ENCODE measurements at regions not wholly inside any gene's neighbourhood (a gene's known extent, or its start where the extent isn't known, plus 50 kb on each side); places are given as distances from the start of the nearest gene placed in this dataset.

- TF ChIP-seq NPAS2 (CRISPR knock-in tag; IDR thresholded peaks at IDR 0.05; ENCODE audit: borderline replicate concordance): no peak
- TF ChIP-seq POLR2A (IDR thresholded peaks at IDR 0.05; ENCODE audit: low read length): no peak
- no peak for TF ChIP-seq GATA3 (IDR thresholded peaks at IDR 0.05; ENCODE audit: borderline replicate concordance)
- no peak for TF ChIP-seq TFCP2L1 (CRISPR knock-in tag; IDR thresholded peaks at IDR 0.05)
- no peak for TF ChIP-seq BCL3 (IDR thresholded peaks at IDR 0.05)
Measured at GRCh38 chrX:95059909-95060308, 1385.9 kb downstream of the FAM133A start (continued).

- FAIRE-seq: no peak
- Histone ChIP-seq H3K27ac (no peak overlapping the region), H3K9me3 (no peaks in the 10 kb centered on the region), H3K4me3 (no peak overlapping the region), H3K4me2 (no peak overlapping the region), H3K4me1 (no peaks in the 10 kb centered on the region)
- POLR2A ChIA-PET: no interaction called here
- no peak for DNase-seq (ENCODE audit: low read depth in 1 of 2, low spot score in 1 of 2)
- CTCF ChIA-PET: no interaction called here
- no peak for ATAC-seq
- TF ChIP-seq ZNF302 (CRISPR knock-in tag; IDR thresholded peaks at IDR 0.05) (no peak), FOSB (CRISPR knock-in tag; IDR thresholded peaks at IDR 0.05) (no peak), HEYL (CRISPR knock-in tag; IDR thresholded peaks at IDR 0.05) (no peak), MYC (IDR thresholded peaks at IDR 0.05; ENCODE audit: borderline replicate concordance, low read length) (no peak), USF2 (IDR thresholded peaks at IDR 0.05) (no peak), REST (IDR thresholded peaks at IDR 0.05) (no peak), EP300 (IDR thresholded peaks at IDR 0.05) (no peak), EHF (CRISPR knock-in tag; IDR thresholded peaks at IDR 0.05) (no peak), HOXB5 (CRISPR knock-in tag; IDR thresholded peaks at IDR 0.05) (no peak), PBX3 (IDR thresholded peaks at IDR 0.05) (no peak), TFCP2L1 (CRISPR knock-in tag; IDR thresholded peaks at IDR 0.05) (no peak), CTCF (IDR thresholded peaks at IDR 0.05) (no peak), HOXA7 (CRISPR knock-in tag; IDR thresholded peaks at IDR 0.05) (no peak), GATA3 (IDR thresholded peaks at IDR 0.05; ENCODE audit: borderline replicate concordance) (no peak)
Measured at GRCh38 chrX:95063554-95063953, 1389.5 kb downstream of the FAM133A start.

- ChIA-PET POLR2A (no interaction called here), CTCF (no interaction called here)
Measured at GRCh38 chrX:95065151-95065550, 1391.1 kb downstream of the FAM133A start.

More at GRCh38 chrX:95065151-95065550, 1391.1 kb downstream of the FAM133A start:
- FAIRE-seq: no peak
- DNase-seq (ENCODE audit: low read depth in 1 of 2, low spot score in 1 of 2): no peak
- WGBS (ENCODE audit: missing lambda C conversion rate): 22% methylated on average over 1 of the region's 1 CpG
- TF ChIP-seq KDM5A (IDR thresholded peaks at IDR 0.05) (no peak), MAFK (IDR thresholded peaks at IDR 0.05; ENCODE audit: partially characterized antibody) (peak; percentile 26)
- no peaks in the 10 kb centered on the region for H3K4me1 ChIP-seq
- H3K27ac ChIP-seq: no peak overlapping the region
- H3K4me3 ChIP-seq: no peak overlapping the region
- H3K4me2 ChIP-seq: no peak overlapping the region
- no peak for ATAC-seq
- H3K9me3 ChIP-seq: no peaks in the 10 kb centered on the region

Data from A549 (cell line).